Caco-2 (cell line): ENCODE measurements at regions not wholly inside any gene's neighbourhood (a gene's known extent, or its start where the extent isn't known, plus 50 kb on each side); places are given as distances from the start of the nearest gene placed in this dataset.
"Not testable (repeated sequence)": the region's sequence is repeated elsewhere in the genome, so short reads cannot be mapped to it uniquely, and the experiment has no call there.

Experiments used
- BruUV-seq: library from RNA; stranded (reverse); fragments of 400-500 nt; replicated peaks from 2 replicates; lab custom pipeline; 2021; lab: Mats Ljungman, UMichigan
- CTCF ChIA-PET: fragments of 300-600 bp; sonication (Branson Sonifier 250); formaldehyde crosslinking; loops from one replicate; lab custom pipeline; 2022; ENCODE audit warnings: antibody characterized with exemption; lab: Charles Lee
- POLR2A ChIA-PET: fragments of 300-600 bp; sonication (Branson Sonifier 250); formaldehyde crosslinking; loops from one replicate; lab custom pipeline; 2022; ENCODE audit warnings: antibody characterized with exemption; lab: Charles Lee
- DNase-seq, 2 experiments: peaks; one replicate each; pipeline versions ENCODE4 v3.0.0 to v3.0.0-alpha.2; 2020 to 2022
- H3K27me3 ChIP-seq: replicated peaks from 2 replicates; pipeline ENCODE4 v1.6.0; 2011; ENCODE audit warnings: low read length; ENCODE audit not compliant: control insufficient read depth, insufficient read depth
- H3K36me3 ChIP-seq: 2 replicates; pipeline ENCODE4 v1.5.1; 2011; ENCODE audit warnings: low read length; ENCODE audit not compliant: control insufficient read depth, insufficient read depth
- H3K4me1 ChIP-seq: fragments of 250-450 bp; sonication (Bioruptor Pico); 2 replicates; pipeline ENCODE4 v1.5.1; 2020; ENCODE audit warnings: mild to moderate bottlenecking
- H3K4me3 ChIP-seq: 2 replicates; pipeline ENCODE4 v1.5.1; 2011; ENCODE audit warnings: low read depth, mild to moderate bottlenecking, control low read depth, low read length
- H3K9me3 ChIP-seq: fragments of 250-450 bp; sonication (Bioruptor Pico); 2 replicates; pipeline ENCODE4 v1.5.1; 2020; ENCODE audit warnings: mild to moderate bottlenecking, moderate library complexity
- H3K27ac Mint-ChIP-seq: one replicate; pipeline ENCODE4 v1.8.0; 2022; ENCODE audit warnings: mixed read lengths; ENCODE audit not compliant: unreplicated experiment
- H3K27me3 Mint-ChIP-seq: one replicate; pipeline ENCODE4 v1.8.0; 2022; ENCODE audit warnings: mixed read lengths; ENCODE audit not compliant: insufficient read depth, unreplicated experiment
- H3K36me3 Mint-ChIP-seq: one replicate; pipeline ENCODE4 v1.8.0; 2022; ENCODE audit warnings: mild to moderate bottlenecking, mixed read lengths; ENCODE audit not compliant: insufficient read depth, unreplicated experiment
- H3K4me1 Mint-ChIP-seq: one replicate; pipeline ENCODE4 v1.8.0; 2022; ENCODE audit warnings: low read depth, mixed read lengths; ENCODE audit not compliant: unreplicated experiment
- H3K4me3 Mint-ChIP-seq: one replicate; pipeline ENCODE4 v1.8.0; 2022; ENCODE audit warnings: mild to moderate bottlenecking, moderate library complexity, mixed read lengths; ENCODE audit not compliant: unreplicated experiment
- H3K9me3 Mint-ChIP-seq: one replicate; pipeline ENCODE4 v1.8.0; 2022; ENCODE audit warnings: mixed read lengths; ENCODE audit not compliant: unreplicated experiment
- CTCF ChIP-seq, 2 experiments: fragments of 200-600 bp in 1 of 2; IDR thresholded peaks; 1 replicate in 1 of 2; 2 replicates in 1 of 2; pipeline versions ENCODE4 v1.5.1 to v1.8.0; 2011 to 2022; ENCODE audit warnings: antibody characterized with exemption in 1 of 2, control low read depth in 1 of 2, inconsistent platforms in 1 of 2, low read depth in 1 of 2, low read length in 1 of 2, mild to moderate bottlenecking in 1 of 2, moderate library complexity in 1 of 2; ENCODE audit not compliant: insufficient read depth in 1 of 2, severe bottlenecking in 1 of 2, unreplicated experiment in 1 of 2
- intact Hi-C: fragments of 100-400 bp; cut with micrococcal nuclease; formaldehyde crosslinking; loops from one replicate; pipeline ENCODE4 v1.10.0; 2022; ENCODE audit not compliant: unreplicated experiment

DNA sequence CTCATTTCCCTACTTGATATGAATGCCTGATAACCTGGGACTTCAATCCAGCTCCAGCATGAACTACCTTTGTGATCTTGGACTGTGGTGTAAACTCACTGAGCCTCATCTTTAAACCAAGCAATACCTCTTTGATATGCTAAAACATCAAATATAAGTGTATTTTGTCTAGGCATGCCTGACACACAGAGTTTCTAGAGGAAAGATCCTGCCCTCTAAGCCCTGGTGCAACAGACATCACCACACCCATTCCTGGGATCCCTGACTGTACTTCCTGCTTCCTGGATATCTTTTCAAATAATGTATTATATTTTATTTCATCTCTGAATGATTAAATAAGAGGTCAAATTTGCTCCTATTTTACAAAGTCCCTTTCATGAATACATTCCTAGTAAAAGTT lies 55.8 kb downstream of the ANXA2R start:
- no peak for TF ChIP-seq CTCF (IDR thresholded peaks at IDR 0.05; ENCODE audit: insufficient read depth in 1 of 2, low read depth in 1 of 2, low read length in 1 of 2, severe bottlenecking in 1 of 2, unreplicated experiment in 1 of 2)
- Histone ChIP-seq H3K27me3 (no peaks in the 10 kb centered on the region), H3K4me1 (peaks cover 27% of the 10 kb centered on the region), H3K9me3 (peaks cover 17% of the 10 kb centered on the region; the same call in 1 of the 2 replicates), H3K4me3 (no peak overlapping the region), H3K36me3 (no peaks in the 10 kb centered on the region)
- Mint-ChIP-seq H3K9me3 (peaks cover 24% of the 10 kb centered on the region), H3K27ac (no peak overlapping the region), H3K27me3 (no peaks in the 10 kb centered on the region), H3K4me1 (peaks cover 30% of the 10 kb centered on the region), H3K4me3 (no peak overlapping the region), H3K36me3 (peaks cover 5% of the 10 kb centered on the region)
- no peak for DNase-seq
- ChIA-PET POLR2A (no interaction called here), CTCF (no interaction called here)
- intact Hi-C loops = no loop called here
- no TSS peak for BruUV-seq

DNA sequence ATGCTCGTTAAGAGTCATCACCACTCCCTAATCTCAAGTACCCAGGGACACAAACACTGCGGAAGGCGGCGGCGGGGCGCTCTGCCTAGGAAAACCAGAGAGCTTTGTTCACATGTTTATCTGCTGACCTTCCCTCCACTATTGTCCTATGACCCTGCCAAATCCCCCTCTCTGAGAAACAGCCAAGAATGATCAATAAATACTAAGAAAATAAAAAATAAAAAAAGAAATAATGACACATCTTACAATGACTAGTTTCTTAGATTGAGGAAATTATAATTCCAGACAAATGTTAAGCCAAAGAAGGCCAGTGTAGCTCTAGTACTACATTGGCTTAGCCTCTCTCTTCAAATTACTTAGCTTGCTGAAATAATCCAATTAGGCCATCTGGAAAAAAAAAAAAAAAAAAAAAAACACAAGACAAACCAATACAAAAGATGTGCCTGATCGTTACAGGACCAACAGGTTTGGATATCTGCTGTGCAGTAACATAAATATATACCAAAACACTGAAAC lies 58.0 kb downstream of the ANXA2R start:
- intact Hi-C loops = no loop called here
- peaks cover 22% of the 10 kb centered on the region for H3K4me1 Mint-ChIP-seq
- H3K27me3 ChIP-seq = no peaks in the 10 kb centered on the region
- peaks cover 21% of the 10 kb centered on the region for H3K4me1 ChIP-seq
- no peaks in the 10 kb centered on the region for H3K36me3 ChIP-seq
- peaks cover 17% of the 10 kb centered on the region for H3K9me3 Mint-ChIP-seq
- POLR2A ChIA-PET = no interaction called here
- no TSS peak for BruUV-seq
- peaks cover 5% of the 10 kb centered on the region for H3K36me3 Mint-ChIP-seq
- H3K4me3 Mint-ChIP-seq = no peak overlapping the region
- no peak for TF ChIP-seq CTCF (IDR thresholded peaks at IDR 0.05; ENCODE audit: insufficient read depth in 1 of 2, low read depth in 1 of 2, low read length in 1 of 2, severe bottlenecking in 1 of 2, unreplicated experiment in 1 of 2)
- DNase-seq = peak; percentile 45 to 68
- H3K27ac Mint-ChIP-seq = no peak overlapping the region
- H3K27me3 Mint-ChIP-seq = no peaks in the 10 kb centered on the region
- H3K4me3 ChIP-seq = no peak overlapping the region
- CTCF ChIA-PET = interaction anchor here (0.5 to 0.6 kb wide), 2 partner anchors 84 to 119 kb away, joined by 3 read pairs; no protein-coding TSS in a partner anchor
- peaks cover 17% of the 10 kb centered on the region; the same call in 1 of the 2 replicates for H3K9me3 ChIP-seq

- H3K4me1 ChIP-seq = peaks cover 15% of the 10 kb centered on the region
- Mint-ChIP-seq H3K9me3 (peaks cover 16% of the 10 kb centered on the region), H3K4me1 (peaks cover 16% of the 10 kb centered on the region)
- H3K27me3 Mint-ChIP-seq, POLR2A ChIA-PET, H3K27ac Mint-ChIP-seq, DNase-seq, H3K27me3 ChIP-seq, H3K4me3 Mint-ChIP-seq, intact Hi-C loops, H3K36me3 ChIP-seq, H3K4me3 ChIP-seq, H3K36me3 Mint-ChIP-seq, BruUV-seq: not testable (repeated sequence)
- CTCF ChIA-PET = interaction anchor here (0.5 to 0.6 kb wide), 2 partner anchors 84 to 118 kb away, joined by 3 read pairs; no protein-coding TSS in a partner anchor
- H3K9me3 ChIP-seq = peaks cover 17% of the 10 kb centered on the region; the same call in 1 of the 2 replicates
Measured at GRCh38 chr5:42981417-42982106, 58.6 kb downstream of the ANXA2R start.

- H3K36me3 Mint-ChIP-seq, H3K27me3 ChIP-seq, DNase-seq, BruUV-seq, H3K4me3 Mint-ChIP-seq, CTCF ChIA-PET, H3K27me3 Mint-ChIP-seq, H3K36me3 ChIP-seq, intact Hi-C loops, H3K27ac Mint-ChIP-seq, H3K4me3 ChIP-seq, H3K4me1 ChIP-seq, POLR2A ChIA-PET: not testable (repeated sequence)
- Mint-ChIP-seq H3K9me3 (peaks cover 12% of the 10 kb centered on the region), H3K4me1 (peaks cover 10% of the 10 kb centered on the region)
- H3K9me3 ChIP-seq = peaks cover 17% of the 10 kb centered on the region; the same call in 1 of the 2 replicates
Measured at GRCh38 chr5:42981015-42981414, 59.1 kb downstream of the ANXA2R start.

- H3K27me3 ChIP-seq, CTCF ChIA-PET, H3K27ac Mint-ChIP-seq, DNase-seq, H3K36me3 ChIP-seq, H3K27me3 Mint-ChIP-seq, H3K9me3 Mint-ChIP-seq, BruUV-seq, H3K4me1 ChIP-seq, intact Hi-C loops, H3K4me1 Mint-ChIP-seq, H3K4me3 Mint-ChIP-seq, POLR2A ChIA-PET, H3K4me3 ChIP-seq, H3K36me3 Mint-ChIP-seq: not testable (repeated sequence)
- H3K9me3 ChIP-seq = peaks cover 11% of the 10 kb centered on the region; the same call in 1 of the 2 replicates
Measured at GRCh38 chr5:42980391-42980790, 59.7 kb downstream of the ANXA2R start.
